Mesodermal cell (in vitro differentiated cells): ENCODE measurements at regions not wholly inside any gene's neighbourhood (a gene's known extent, or its start where the extent isn't known, plus 50 kb on each side); places are given as distances from the start of the nearest gene placed in this dataset.
"Not testable (repeated sequence)": the region's sequence is repeated elsewhere in the genome, so short reads cannot be mapped to it uniquely, and the experiment has no call there.

ENCODE experiments used
- H3K27ac ChIP-seq: 2 replicates; pipeline ENCODE4 v1.7.0; 2013; ENCODE audit warnings: mild to moderate bottlenecking, low read depth, low read length, moderate library complexity; ENCODE audit not compliant: severe bottlenecking
- H3K36me3 ChIP-seq: 2 replicates; pipeline ENCODE4 v1.7.1; 2013; ENCODE audit warnings: mild to moderate bottlenecking, low read length, moderate library complexity; ENCODE audit not compliant: control insufficient read depth, insufficient read depth
- H3K4me1 ChIP-seq: one replicate; pipeline ENCODE4 v1.7.1; 2013; ENCODE audit warnings: mild to moderate bottlenecking, low read length; ENCODE audit not compliant: insufficient read depth, control insufficient read depth, poor library complexity, severe bottlenecking
- H3K4me3 ChIP-seq: 2 replicates; pipeline ENCODE4 v1.7.0; 2013; ENCODE audit warnings: low read length, control low read depth, mild to moderate bottlenecking; ENCODE audit not compliant: insufficient read depth, poor library complexity, severe bottlenecking; ENCODE audit errors: extremely low read depth
- H3K9me3 ChIP-seq: 2 replicates; pipeline ENCODE4 v1.7.1; 2013; ENCODE audit warnings: mild to moderate bottlenecking, low read length, moderate library complexity; ENCODE audit not compliant: control insufficient read depth
- WGBS, 2 experiments: methylation state at CpG; one replicate each; pipeline ENCODE4 v1.1.5; 2013; ENCODE audit warnings: missing lambda C conversion rate in 2 of 2; ENCODE audit not compliant: insufficient coverage in 2 of 2; 5-methylcytosine and 5-hydroxymethylcytosine counted together

DNA sequence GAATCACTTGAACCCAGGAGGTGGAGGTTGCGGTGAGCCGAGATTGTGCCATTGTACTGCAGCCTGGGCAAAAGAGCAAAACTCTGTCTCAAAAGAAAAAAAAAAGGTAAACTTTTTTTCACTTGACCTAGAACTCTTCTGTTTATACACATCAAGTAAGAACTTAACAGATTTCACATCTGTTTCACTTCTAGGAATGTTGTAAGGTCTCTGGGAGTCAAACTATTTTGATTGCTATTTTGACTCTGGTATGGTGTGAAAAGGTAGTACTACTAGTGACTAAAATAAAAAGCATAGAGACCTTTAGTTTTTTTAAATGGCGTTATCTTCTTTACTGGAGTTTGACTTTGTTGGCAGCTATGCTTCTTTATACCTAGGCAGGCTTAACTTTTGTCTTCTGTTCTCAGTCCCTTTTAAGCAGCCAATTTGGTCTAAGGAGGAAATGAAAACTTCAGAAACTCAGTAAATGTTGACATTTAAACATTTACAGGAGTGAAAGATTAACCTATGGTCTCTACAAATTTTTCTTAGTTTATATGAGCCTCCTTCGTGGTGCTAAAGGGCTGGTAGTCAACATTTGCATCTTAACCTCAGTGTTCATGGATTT is 84.7 kb downstream of the METTL2B start:
- H3K4me1 ChIP-seq, H3K9me3 ChIP-seq, H3K4me3 ChIP-seq, H3K27ac ChIP-seq: not testable (repeated sequence)
- H3K36me3 ChIP-seq: peaks cover 19% of the 10 kb centered on the region
- 100% methylated on average over 2 to 3 of the region's 4 CpGs for WGBS, 2 experiments

DNA sequence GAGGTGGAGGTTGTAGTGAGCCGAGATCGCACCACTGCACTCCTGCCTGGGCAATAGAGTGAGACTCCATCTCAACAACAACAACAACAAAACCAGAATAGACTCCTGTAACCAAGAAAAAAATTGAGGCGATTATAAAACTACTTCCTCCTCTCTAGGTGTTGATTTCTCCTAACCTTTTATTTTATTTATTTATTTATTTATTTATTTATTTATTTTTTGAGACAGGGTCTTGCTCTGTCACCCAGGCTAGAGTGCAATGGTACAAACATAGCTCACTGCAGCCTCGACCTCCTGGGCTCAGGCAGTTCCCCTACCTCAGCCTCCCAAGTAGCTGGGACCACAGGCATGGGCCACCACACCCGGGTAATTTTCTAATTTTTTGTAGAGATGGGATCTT is 86.2 kb downstream of the METTL2B start:
- not testable (repeated sequence) for H3K4me3 ChIP-seq, H3K27ac ChIP-seq, H3K4me1 ChIP-seq, H3K9me3 ChIP-seq
- H3K36me3 ChIP-seq: peaks cover 19% of the 10 kb centered on the region
- WGBS, 2 experiments: no CpG with 5 or more reads among the region's 5 CpGs

GRCh38 chr7:128564123-128564700 is 87.7 kb downstream of the METTL2B start:
- H3K4me3 ChIP-seq, H3K4me1 ChIP-seq, H3K27ac ChIP-seq, H3K9me3 ChIP-seq: not testable (repeated sequence)
- no CpG with 5 or more reads among the region's 2 CpGs for WGBS, 2 experiments
- H3K36me3 ChIP-seq: peaks cover 18% of the 10 kb centered on the region

GRCh38 chr7:128564932-128565864 is 88.7 kb downstream of the METTL2B start:
- WGBS, 2 experiments: 88 to 100% methylated on average over 1 to 2 of the region's 4 CpGs

GRCh38 chr7:128575277-128575676 is 96.8 kb upstream of the GARIN1A start:
- 100% methylated on average over 3 of the region's 3 CpGs for WGBS, 2 experiments

More at GRCh38 chr7:128564932-128565864, 88.7 kb downstream of the METTL2B start:
- not testable (repeated sequence) for H3K4me3 ChIP-seq, H3K27ac ChIP-seq, H3K4me1 ChIP-seq, H3K9me3 ChIP-seq
- peaks cover 20% of the 10 kb centered on the region for H3K36me3 ChIP-seq

DNA sequence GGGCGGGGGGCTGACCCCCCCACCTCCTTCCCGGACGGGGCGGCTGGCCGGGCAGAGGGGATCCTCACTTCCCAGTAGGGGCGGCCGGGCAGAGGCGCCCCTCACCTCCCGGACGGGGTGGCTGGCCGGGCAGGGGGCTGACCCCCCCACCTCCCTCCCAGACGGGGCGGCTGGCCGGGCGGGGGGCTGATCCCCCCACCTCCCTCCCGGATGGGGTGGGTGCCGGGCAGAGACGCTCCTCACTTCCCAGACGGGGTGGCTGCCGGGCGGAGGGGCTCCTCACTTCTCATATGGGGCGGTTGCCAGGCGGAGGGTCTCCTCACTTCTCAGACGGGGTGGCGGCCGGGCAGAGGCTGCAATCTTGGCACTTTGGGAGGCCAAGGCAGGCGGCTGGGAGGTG is 95.1 kb upstream of the GARIN1A start:
- H3K4me1 ChIP-seq, H3K27ac ChIP-seq, H3K4me3 ChIP-seq, H3K9me3 ChIP-seq: not testable (repeated sequence)
- peaks cover 35% of the 10 kb centered on the region for H3K36me3 ChIP-seq
- no CpG with 5 or more reads among the region's 27 CpGs for WGBS, 2 experiments

More at GRCh38 chr7:128575277-128575676, 96.8 kb upstream of the GARIN1A start:
- H3K4me3 ChIP-seq, H3K27ac ChIP-seq, H3K4me1 ChIP-seq, H3K9me3 ChIP-seq: not testable (repeated sequence)
- peaks cover 36% of the 10 kb centered on the region for H3K36me3 ChIP-seq

- not testable (repeated sequence) for H3K9me3 ChIP-seq, H3K4me3 ChIP-seq, H3K27ac ChIP-seq, H3K4me1 ChIP-seq
- peaks cover 42% of the 10 kb centered on the region for H3K36me3 ChIP-seq
- WGBS, 2 experiments: no CpG with 5 or more reads among the region's 4 CpGs
These were observed 92.2 kb upstream of the GARIN1A start for GRCh38 chr7:128579843-128580242.

- not testable (repeated sequence) for H3K27ac ChIP-seq, H3K4me3 ChIP-seq, H3K9me3 ChIP-seq, H3K4me1 ChIP-seq
- H3K36me3 ChIP-seq: peaks cover 40% of the 10 kb centered on the region
- no CpG with 5 or more reads among the region's 5 CpGs for WGBS, 2 experiments
These were observed 91.0 kb upstream of the GARIN1A start for GRCh38 chr7:128581100-128581499.

DNA sequence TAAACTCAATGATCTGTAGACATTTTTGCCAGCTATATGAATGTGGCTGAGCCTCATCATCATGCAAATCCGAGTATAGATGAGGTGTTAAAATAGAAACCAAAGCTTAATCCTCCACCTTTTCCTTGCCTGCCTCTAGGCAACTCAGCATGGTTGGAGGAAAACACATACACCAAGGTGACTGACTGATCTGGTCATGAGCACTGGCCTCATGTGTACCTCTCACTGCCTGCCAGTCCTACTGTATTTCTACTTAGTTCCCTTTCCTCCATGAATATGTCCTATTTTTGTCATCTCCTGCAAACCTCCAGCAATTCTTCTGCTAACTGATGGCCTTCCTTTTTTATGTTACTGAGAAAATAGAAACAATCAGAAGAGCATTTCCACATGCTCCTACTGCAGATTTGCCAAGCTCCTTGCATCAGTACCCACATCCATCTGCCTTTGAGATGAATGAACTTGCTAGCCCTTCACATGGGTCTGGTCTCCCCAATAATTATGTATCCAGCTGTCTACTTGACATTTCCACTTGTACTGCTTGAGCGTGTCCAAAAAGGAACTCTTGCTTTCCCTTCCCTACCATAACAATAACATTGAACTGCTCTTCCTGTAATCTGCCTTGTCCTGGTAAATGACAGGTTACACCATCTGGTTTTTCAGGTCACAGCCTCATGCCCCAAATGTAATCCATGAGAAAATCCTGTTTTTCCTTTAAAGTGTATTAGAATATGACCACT is 90.1 kb upstream of the GARIN1A start:
- H3K4me3 ChIP-seq, H3K9me3 ChIP-seq, H3K27ac ChIP-seq, H3K4me1 ChIP-seq: not testable (repeated sequence)
- no CpG with 5 or more reads among the region's 2 CpGs for WGBS, 2 experiments
- H3K36me3 ChIP-seq: peaks cover 40% of the 10 kb centered on the region

- H3K9me3 ChIP-seq, H3K4me3 ChIP-seq, H3K4me1 ChIP-seq, H3K27ac ChIP-seq: not testable (repeated sequence)
- H3K36me3 ChIP-seq: peaks cover 37% of the 10 kb centered on the region
These were observed 85.4 kb upstream of the GARIN1A start for GRCh38 chr7:128586715-128587114.
